Ascending aorta (tissue), 2 donors: ENCODE measurements at regions not wholly inside any gene's neighbourhood (a gene's known extent, or its start where the extent isn't known, plus 50 kb on each side); places are given as distances from the start of the nearest gene placed in this dataset.

ENCODE experiments used
- DNase-seq, 2 donors: peaks; one replicate each; pipeline ENCODE4 v3.0.0-alpha.2; 2019; ENCODE audit warnings: low spot score in 2 of 2
- H3K27ac ChIP-seq, 2 donors: fragments of 200-600 bp; sonication (generic); one replicate each; pipeline ENCODE4 v1.5.1; 2016 to 2017; ENCODE audit warnings: mild to moderate bottlenecking in 1 of 2
- H3K27me3 ChIP-seq: fragments of 200-600 bp; sonication (generic); one replicate; pipeline ENCODE4 v1.5.1; 2017
- H3K36me3 ChIP-seq, 2 donors: fragments of 200-600 bp; sonication (generic); one replicate each; pipeline ENCODE4 v1.5.1; 2016
- H3K4me1 ChIP-seq, 2 donors: fragments of 200-600 bp; sonication (generic); one replicate each; pipeline ENCODE4 v1.5.1; 2016 to 2017; ENCODE audit warnings: mild to moderate bottlenecking in 1 of 2
- H3K4me3 ChIP-seq, 2 donors: fragments of 200-600 bp; sonication (generic); one replicate each; pipeline ENCODE4 v1.5.1; 2016 to 2017; ENCODE audit warnings: mild to moderate bottlenecking in 1 of 2
- H3K9me3 ChIP-seq, 2 donors: fragments of 200-600 bp; sonication (generic); one replicate each; pipeline ENCODE4 v1.5.1; 2016
- CTCF ChIP-seq, 3 experiments: fragments of 200-600 bp in 2 of 3; fragments of 450-650 bp in 1 of 3; sonication (generic) in 2 of 3; IDR thresholded peaks; one replicate each; pipeline ENCODE4 v1.5.1; 2016 to 2019; ENCODE audit warnings: antibody characterized with exemption in 3 of 3, mild to moderate bottlenecking in 1 of 3, moderate library complexity in 1 of 3
- intact Hi-C: fragments of 100-400 bp; cut with DNase I; formaldehyde crosslinking; loops from one replicate; pipeline ENCODE4 v1.15.1; 2023

GRCh38 chr2:145290986-145291385 lies 771.1 kb upstream of the ZEB2 start:
- H3K9me3 ChIP-seq: no peaks in the 10 kb centered on the region
- no peak for TF ChIP-seq CTCF (IDR thresholded peaks at IDR 0.05)
- H3K4me1 ChIP-seq: no peaks in the 10 kb centered on the region
- H3K36me3 ChIP-seq: no peaks in the 10 kb centered on the region
- intact Hi-C loops: loop anchor here (5.0 kb wide), 1 partner anchor 1529 kb away; no protein-coding TSS in a partner anchor
- no peaks in the 10 kb centered on the region for H3K27me3 ChIP-seq
- no peak for DNase-seq
- H3K4me3 ChIP-seq: no peak overlapping the region
- no peak overlapping the region for H3K27ac ChIP-seq

- no peaks in the 10 kb centered on the region for H3K9me3 ChIP-seq
- intact Hi-C loops: loop anchor here (5.0 kb wide), 1 partner anchor 1528 kb away; no protein-coding TSS in a partner anchor
- no peaks in the 10 kb centered on the region for H3K27me3 ChIP-seq
- DNase-seq: no peak
- no peaks in the 10 kb centered on the region for H3K36me3 ChIP-seq
- no peak for TF ChIP-seq CTCF (IDR thresholded peaks at IDR 0.05)
- no peak overlapping the region for H3K4me3 ChIP-seq
- no peaks in the 10 kb centered on the region for H3K4me1 ChIP-seq
- no peak overlapping the region for H3K27ac ChIP-seq
These were observed 770.0 kb upstream of the ZEB2 start for GRCh38 chr2:145289946-145290345.

- intact Hi-C loops: no loop called here
- no peak for TF ChIP-seq CTCF (IDR thresholded peaks at IDR 0.05)
- no peaks in the 10 kb centered on the region for H3K36me3 ChIP-seq
- no peaks in the 10 kb centered on the region for H3K4me1 ChIP-seq
- no peak overlapping the region for H3K4me3 ChIP-seq
- no peaks in the 10 kb centered on the region for H3K27me3 ChIP-seq
- DNase-seq: no peak
- H3K27ac ChIP-seq: no peak overlapping the region
- H3K9me3 ChIP-seq: no peaks in the 10 kb centered on the region
These were observed 769.0 kb upstream of the ZEB2 start for GRCh38 chr2:145288650-145289496.

GRCh38 chr2:145287736-145288135 lies 767.8 kb upstream of the ZEB2 start:
- intact Hi-C loops: no loop called here
- TF ChIP-seq CTCF (IDR thresholded peaks at IDR 0.05): no peak
- no peak for DNase-seq
- H3K4me1 ChIP-seq: no peaks in the 10 kb centered on the region
- H3K36me3 ChIP-seq: no peaks in the 10 kb centered on the region
- H3K4me3 ChIP-seq: no peak overlapping the region
- H3K9me3 ChIP-seq: no peaks in the 10 kb centered on the region
- no peak overlapping the region for H3K27ac ChIP-seq
- H3K27me3 ChIP-seq: no peaks in the 10 kb centered on the region

- TF ChIP-seq CTCF (IDR thresholded peaks at IDR 0.05): no peak
- no peak for DNase-seq
- Histone ChIP-seq H3K4me3 (no peak overlapping the region), H3K9me3 (no peaks in the 10 kb centered on the region), H3K27ac (no peak overlapping the region), H3K27me3 (no peaks in the 10 kb centered on the region), H3K36me3 (no peaks in the 10 kb centered on the region), H3K4me1 (no peaks in the 10 kb centered on the region)
- intact Hi-C loops: no loop called here
These were observed 766.9 kb upstream of the ZEB2 start for GRCh38 chr2:145286716-145287275.
